K562 (cell line): ENCODE measurements at regions not wholly inside any gene's neighbourhood (a gene's known extent, or its start where the extent isn't known, plus 50 kb on each side); places are given as distances from the start of the nearest gene placed in this dataset.

ENCODE experiments used
- ZFP36 ChIP-seq: fragments of 150-350 bp; IDR thresholded peaks from 2 replicates; pipeline ENCODE4 v1.6.1; 2018; ENCODE audit warnings: low read length, low read depth; ENCODE audit not compliant: partially characterized antibody
- TF ChIP-seq, protein P1 (sequence below), 3 experiments: IDR thresholded peaks in 2 of 3; conservative IDR thresholded peaks in 1 of 3; 2 replicates each; pipeline ENCODE4 v1.5.1; 2011 to 2012; ENCODE audit warnings: low read length in 3 of 3, mild to moderate bottlenecking in 3 of 3, control low read depth in 2 of 3, improper control_type of control experiment in 1 of 3, inconsistent platforms in 1 of 3, low read depth in 1 of 3, mixed read lengths in 1 of 3, moderate library complexity in 1 of 3; ENCODE audit not compliant: insufficient read depth in 2 of 3

DNA sequence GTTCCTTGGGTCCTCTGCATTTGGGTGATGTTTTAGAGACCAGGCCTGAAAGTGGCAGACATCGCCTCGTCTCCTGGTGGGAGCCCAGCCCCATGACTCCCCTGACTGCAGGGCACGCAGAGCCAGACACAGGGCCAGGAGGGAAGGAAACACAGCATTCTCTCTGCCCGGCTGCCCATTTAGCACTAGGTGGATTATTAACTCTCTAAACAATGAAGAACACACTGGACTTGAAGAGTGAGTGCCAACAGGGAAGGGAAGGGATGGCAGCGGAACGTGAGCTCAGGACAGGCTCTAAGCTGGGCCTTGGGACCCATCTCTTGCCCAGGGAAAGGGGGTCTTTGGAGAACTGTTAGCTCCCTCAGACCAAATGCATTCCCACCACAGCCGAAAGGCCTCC, 80.4 kb downstream of the TBXT start:
- no peak for TF ChIP-seq ZFP36
- TF ChIP-seq, protein P1, sequence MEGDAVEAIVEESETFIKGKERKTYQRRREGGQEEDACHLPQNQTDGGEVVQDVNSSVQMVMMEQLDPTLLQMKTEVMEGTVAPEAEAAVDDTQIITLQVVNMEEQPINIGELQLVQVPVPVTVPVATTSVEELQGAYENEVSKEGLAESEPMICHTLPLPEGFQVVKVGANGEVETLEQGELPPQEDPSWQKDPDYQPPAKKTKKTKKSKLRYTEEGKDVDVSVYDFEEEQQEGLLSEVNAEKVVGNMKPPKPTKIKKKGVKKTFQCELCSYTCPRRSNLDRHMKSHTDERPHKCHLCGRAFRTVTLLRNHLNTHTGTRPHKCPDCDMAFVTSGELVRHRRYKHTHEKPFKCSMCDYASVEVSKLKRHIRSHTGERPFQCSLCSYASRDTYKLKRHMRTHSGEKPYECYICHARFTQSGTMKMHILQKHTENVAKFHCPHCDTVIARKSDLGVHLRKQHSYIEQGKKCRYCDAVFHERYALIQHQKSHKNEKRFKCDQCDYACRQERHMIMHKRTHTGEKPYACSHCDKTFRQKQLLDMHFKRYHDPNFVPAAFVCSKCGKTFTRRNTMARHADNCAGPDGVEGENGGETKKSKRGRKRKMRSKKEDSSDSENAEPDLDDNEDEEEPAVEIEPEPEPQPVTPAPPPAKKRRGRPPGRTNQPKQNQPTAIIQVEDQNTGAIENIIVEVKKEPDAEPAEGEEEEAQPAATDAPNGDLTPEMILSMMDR (IDR thresholded peaks at IDR 0.05 in 2 of 3, conservative IDR thresholded peaks at IDR 0.05 in 1 of 3; ENCODE audit: insufficient read depth in 2 of 3, low read depth in 1 of 3, low read length in 3 of 3) = no peak
